H54 (cell line): ENCODE measurements at regions not wholly inside any gene's neighbourhood (a gene's known extent, or its start where the extent isn't known, plus 50 kb on each side); places are given as distances from the start of the nearest gene placed in this dataset.
"Not testable (repeated sequence)": the region's sequence is repeated elsewhere in the genome, so short reads cannot be mapped to it uniquely, and the experiment has no call there.

Source experiments
- DNase-seq: peaks from one replicate; pipeline ENCODE4 v3.0.0; 2011; ENCODE audit warnings: low spot score, mixed read lengths; ENCODE audit not compliant: insufficient read length
- FAIRE-seq: peaks from 3 replicates; lab custom pipeline; 2011; peaks lifted over from hg19 to GRCh38; lab: Jason Lieb, UNC
- POLR2A ChIP-seq: IDR thresholded peaks from 2 replicates; pipeline ENCODE4 v1.6.1; 2011; ENCODE audit warnings: low read depth, mild to moderate bottlenecking, low read length

DNA sequence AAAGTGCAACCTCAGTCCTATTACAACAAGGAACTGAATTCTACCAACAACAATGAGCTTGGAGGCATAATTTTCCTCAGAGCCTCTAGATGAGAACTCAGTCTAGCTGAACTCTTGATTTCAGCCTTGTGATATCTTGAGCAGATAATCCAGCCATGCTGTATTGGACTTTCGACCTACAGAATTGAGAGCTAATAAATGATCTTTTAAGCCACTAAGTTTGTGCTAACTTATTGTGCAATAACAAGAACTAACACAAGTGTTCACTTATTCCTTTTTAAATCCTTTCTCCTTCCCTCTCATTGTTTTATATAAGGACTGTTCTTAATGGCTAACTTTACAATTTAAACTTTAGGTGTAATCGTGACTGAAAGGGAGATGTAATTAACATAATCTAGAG, 140.7 kb downstream of the MAGEB17 start:
- no peak for TF ChIP-seq POLR2A
- DNase-seq (no peak), FAIRE-seq (no peak)

DNA sequence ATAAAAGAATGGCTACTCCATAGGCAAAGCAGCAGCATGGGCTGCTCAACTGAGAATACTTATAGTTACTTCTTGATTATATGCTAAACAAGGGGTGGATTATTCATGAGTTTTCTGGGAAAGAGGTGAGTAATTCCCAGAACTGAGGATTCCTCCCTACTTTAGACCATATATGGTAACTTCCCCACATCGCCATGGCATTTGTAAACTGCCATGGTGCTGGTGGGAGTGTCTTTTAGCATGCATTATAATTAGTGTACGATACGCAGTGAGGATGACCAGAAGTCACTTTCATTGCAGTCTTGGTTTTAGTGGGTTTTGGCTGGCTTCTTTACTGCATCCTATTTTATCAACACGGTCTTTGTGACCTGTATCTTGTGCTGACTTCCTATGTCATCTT, 141.5 kb downstream of the MAGEB17 start:
- no peak for TF ChIP-seq POLR2A
- DNase-seq = no peak
- FAIRE-seq = no peak

DNA sequence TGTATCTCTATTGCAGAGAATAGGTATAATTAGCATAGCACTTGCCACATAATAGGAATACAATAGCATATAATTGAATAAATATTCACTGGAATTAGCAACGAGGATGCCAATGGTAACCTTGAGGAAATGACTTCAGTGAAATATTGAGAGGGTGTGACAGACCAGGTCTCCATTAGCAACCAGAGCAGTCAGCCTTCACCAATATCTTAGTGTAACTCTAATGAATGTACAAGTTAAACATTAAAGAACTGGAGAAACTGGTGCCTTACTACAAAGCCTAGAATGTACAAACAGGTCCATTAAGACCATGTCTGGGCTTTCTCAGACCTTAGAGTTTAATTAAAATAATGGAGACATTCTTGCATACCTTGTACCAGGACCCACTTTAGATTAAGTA, 143.0 kb downstream of the MAGEB17 start:
- DNase-seq = no peak

DNA sequence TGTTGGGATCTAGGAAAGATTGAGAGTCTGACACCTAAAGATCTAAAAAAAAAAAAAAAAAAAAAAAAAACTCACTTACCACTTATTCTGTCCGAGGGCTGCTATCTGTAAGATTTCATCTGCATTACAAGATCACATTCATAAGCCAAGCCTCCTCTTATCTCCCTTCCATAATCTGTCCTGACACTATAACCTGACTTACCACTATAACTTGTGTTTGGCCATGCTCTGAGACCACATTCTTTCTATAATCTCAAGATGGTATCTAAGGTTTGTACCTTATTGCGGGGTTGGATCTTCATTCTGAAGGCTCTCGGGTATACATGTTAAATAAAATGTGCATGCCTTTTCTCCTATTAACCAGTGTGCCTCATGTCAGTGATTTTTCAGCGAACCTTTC, 144.4 kb downstream of the MAGEB17 start:
- no peak for FAIRE-seq
- no peak for DNase-seq
- no peak for TF ChIP-seq POLR2A

More for the DNA sequence above, 143.0 kb downstream of the MAGEB17 start:
- no peak for TF ChIP-seq POLR2A
- FAIRE-seq = no peak

DNA sequence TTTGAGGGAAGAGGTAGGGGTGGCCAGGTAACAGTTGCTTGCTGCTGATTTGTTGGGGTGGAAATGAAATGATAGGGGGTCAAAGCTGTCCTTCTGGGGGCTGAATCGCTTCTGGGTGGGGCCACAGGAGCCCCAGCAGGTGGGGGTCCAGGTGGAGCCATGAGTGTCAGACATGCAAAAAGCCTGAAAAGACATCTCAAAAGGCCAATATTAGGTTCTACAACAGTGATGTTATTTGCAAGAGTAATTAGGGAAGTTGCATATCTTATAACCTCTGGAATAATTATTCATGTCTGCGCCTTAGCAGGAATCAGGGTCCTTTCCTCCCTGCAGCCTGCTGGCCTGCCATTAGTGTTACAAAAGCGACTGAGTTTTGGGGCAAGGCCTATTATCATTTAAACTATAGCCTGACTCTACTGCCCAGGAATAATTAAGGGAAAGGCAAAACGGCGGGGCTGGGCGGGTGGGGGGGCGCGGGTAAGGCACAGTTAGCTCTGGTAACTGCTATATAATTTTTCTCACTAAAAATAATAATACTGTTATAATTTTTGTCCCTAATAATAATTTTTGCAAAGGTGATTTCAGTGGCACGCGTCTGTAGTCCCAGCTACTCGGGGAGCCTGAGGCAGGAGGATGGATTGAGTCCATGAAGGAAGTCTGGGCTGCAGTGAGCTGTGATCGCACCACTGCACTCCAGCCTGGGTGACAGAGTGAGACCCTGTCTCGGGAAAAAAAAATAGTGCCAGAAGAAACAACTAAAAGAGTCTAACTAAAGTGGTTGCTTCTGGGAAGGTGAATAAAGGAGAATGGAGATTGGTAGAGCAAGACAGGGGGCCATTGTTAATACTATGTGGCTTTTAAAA, 145.7 kb downstream of the MAGEB17 start:
- FAIRE-seq (no peak), DNase-seq (no peak)
- no peak for TF ChIP-seq POLR2A

DNA sequence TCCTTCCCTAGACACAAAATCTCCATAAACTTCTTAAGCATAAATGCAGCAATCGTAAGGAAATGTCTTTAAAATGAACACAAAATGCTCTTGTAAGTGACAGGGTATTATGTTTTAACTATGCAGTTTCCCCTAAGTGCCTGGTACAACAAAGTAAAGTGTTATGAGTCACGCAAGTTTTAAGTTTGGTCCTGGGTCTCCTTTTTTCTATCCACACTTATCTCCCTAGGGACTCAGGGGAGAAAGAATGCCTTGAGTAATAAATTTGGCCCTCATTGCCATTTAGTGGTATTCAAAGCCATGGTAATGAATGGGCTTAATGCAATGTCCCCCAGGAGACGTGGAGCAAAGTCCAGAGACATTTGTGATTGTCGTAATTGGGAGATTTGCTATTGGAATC, 149.1 kb downstream of the MAGEB17 start:
- DNase-seq (no peak), FAIRE-seq (no peak)
- TF ChIP-seq POLR2A = no peak

DNA sequence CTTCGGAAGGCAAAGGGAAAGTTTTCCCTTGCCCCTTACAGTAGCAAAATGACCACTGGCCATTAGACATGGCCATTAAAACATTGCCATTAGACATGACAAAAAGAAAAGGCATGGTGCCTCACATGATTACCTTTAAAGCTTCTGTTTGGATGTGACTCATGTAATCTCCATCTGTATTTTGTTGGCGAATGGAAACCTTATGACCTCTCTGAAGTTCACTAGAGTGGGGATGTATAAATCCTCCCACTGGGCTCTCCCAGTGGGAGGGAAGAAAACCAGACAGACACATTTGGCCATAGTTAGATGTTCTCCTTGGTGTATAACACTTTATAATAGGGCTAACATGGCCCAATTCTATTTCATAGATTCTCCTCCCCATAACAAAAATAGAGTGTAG, 152.6 kb downstream of the MAGEB17 start:
- DNase-seq = no peak
- no peak for TF ChIP-seq POLR2A
- no peak for FAIRE-seq

DNA sequence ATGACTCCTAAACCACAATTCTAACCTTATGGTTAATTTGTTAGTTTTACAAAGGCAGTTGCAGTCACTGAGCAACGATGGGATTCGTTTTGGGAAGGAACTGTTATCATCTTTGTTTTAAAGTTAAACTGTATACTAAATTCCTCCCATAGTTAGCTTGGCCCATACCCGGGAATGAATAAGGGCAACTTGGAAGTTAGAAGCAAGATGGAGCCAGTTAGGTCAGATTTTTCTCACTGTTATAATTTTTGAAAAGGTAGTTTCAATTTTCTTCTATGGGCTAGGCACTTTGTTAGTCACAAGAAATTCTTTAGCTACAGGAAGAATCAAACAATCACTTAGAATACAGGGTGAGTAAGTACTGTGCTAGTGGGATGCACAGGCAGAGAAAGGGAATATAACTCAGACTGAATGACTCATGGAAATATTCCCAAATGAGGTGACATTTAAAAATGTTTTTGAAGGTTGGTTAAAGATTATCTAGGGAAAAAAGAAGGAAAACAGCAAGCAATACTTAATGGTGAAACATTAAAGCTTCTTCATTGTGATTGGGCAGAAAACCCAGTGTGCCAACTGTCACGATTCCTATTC, 153.6 kb downstream of the MAGEB17 start:
- DNase-seq (peak; percentile 2), FAIRE-seq (no peak)
- no peak for TF ChIP-seq POLR2A

DNA sequence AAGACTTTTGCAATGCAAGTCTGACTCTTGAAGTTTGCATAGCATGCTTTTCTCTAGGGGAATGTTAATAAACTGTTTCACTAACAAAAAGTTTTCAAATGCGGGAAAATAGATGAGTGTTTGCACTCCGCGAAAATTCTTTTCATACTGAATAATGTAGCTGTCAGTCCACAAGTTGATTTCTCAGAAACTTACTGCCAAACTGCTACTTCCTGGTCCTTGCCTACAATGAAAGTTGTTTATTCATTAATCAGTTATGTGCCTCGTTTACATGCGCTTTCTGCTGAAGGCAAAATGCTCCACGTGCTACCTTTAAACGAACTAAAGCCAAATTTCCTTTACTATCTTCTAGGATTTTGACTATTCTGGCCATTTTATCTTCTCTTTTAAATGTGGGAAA, 166.2 kb downstream of the MAGEB17 start:
- FAIRE-seq (no peak), DNase-seq (no peak)
- no peak for TF ChIP-seq POLR2A

DNA sequence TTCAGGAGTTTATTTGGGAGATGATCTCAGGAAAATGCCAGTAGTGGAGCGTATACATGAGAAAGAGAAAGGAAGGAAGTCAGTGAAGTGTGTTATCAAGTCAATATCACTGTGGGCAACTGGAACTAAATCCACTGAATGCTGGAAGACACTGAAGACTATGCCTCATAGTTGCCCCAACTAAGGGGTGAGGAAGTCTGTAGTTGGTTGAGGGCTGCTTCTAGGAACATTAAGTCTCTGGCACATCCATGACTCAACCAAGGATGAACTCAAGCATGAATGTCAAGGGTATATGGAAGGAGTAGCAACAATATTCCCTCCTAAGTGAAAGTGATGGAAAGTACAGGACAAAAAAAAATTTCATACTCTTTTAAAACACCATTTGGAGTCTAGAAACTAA, 167.9 kb downstream of the MAGEB17 start:
- TF ChIP-seq POLR2A = no peak

DNA sequence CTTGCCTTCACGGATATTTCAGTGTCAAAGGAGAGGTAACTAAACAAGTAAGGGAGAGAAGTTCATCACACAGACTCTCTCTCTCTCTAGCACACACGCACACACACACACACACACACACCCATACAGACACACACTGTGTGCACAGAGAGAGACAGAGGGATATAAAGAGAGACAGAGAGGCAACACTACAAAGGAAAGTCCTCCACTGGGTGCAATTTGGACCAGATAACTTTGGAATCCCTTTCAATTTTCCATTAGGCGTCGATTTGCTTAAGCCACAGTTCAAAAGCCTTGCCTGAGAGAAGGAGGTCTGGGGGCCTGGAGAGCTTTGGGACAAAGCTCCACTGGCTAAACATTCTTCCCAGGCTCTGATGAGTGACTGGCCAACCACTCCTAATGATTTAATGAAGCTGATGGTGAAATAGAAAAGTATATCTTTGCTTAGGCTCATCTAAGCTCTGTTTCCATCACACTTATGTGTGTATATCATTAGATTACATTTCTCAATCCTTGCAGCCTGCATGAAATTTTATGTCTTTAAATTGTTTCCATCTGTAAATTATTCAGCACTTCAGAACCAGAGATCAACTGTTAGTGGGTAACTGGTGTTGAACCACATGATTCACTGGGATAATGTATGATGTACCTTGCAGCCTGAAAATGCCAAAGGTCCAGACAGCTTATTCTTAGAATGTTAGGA, 180.8 kb downstream of the MAGEB17 start:
- no peak for TF ChIP-seq POLR2A
- FAIRE-seq = no peak
- DNase-seq = no peak

More for the DNA sequence above, 167.9 kb downstream of the MAGEB17 start:
- FAIRE-seq (no peak), DNase-seq (no peak)

DNA sequence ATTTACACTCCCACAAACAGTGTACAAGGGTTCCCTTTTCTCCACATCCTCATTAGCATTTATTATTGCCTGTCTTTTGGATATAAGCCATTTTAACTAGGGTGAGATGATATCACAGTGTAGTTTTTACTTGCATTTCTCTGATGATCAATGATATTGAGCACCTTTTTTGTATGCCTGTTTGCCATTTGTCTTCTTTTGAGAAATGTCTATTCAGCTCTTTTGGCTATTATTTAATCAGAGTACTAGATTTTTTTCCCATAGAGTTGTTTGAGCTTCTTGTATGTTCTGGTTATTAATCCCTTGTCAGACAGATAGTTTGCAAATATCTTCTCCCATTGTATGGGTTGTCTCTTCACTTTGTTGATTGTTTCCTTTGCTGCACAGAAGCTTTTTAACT, 190.6 kb downstream of the MAGEB17 start:
- DNase-seq (no peak), FAIRE-seq (no peak)
- no peak for TF ChIP-seq POLR2A

DNA sequence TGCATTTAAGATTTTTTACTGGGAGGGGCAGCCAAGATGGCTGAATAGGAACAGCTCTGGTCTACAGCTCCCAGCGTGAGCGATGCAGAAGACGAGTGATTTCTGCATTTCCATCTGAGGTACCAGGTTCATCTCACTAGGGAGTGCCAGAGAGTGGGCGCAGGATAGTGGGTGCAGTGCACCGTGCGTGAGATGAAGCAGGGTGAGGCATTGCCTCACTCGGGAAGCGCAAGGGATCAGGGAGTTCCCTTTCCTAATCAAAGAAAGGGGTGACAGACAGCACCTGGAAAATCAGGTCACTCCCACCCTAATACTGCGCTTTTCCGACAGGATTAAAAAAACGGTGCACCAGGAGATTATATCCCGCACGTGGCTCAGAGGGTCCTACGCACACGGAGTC, 192.8 kb downstream of the MAGEB17 start:
- not testable (repeated sequence) for FAIRE-seq

DNA sequence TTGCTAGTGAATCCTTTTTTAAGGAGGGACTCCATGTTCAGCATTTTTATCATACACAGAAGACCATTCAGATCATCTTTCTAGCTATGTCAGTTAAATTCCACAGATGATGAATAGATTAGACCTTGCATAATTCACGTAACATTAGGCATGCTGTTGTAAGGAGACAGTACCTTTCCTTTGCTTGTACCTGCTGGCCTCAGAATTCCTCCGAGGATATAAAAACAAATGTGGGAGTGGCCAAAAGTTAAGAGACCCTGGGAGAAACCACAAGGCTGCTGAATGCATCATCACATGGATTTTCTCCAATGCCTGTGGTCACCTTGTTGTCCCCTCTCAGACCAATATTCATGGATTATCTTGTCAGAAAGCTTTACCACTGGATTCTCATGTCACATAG, 201.4 kb downstream of the MAGEB17 start:
- TF ChIP-seq POLR2A = no peak
- no peak for DNase-seq
- no peak for FAIRE-seq

More for the DNA sequence above, 192.8 kb downstream of the MAGEB17 start:
- DNase-seq = not testable (repeated sequence)
